ENCODE measurements at regions not wholly inside any gene's neighbourhood (a gene's known extent, or its start where the extent isn't known, plus 50 kb on each side); places are given as distances from the start of the nearest gene placed in this dataset.

DNA sequence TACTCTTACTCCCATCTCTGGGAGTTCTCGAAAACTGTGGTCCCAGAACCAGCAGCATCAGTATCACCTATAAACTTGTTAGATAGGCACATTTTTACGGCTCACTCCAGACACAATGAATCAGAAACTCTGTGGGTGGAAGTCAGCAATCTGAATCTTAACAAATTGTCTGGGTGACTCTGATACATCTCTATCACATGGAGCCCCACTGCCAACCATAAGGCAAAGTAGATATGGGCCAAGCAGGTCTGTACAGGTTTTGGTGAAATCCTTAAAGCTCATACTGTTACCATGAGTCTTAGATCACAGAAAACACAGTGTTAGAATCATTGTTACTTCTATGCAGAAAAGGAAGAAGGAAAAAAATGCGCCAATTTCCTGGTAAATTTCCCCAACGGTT lies 122.5 kb upstream of the HCCS start:
- TF ChIP-seq, protein P1, sequence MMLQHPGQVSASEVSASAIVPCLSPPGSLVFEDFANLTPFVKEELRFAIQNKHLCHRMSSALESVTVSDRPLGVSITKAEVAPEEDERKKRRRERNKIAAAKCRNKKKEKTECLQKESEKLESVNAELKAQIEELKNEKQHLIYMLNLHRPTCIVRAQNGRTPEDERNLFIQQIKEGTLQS (IDR thresholded peaks at IDR 0.05; ENCODE audit: insufficient read depth, low read depth, low read length) = no peak
- TF ChIP-seq HDAC6 (IDR thresholded peaks at IDR 0.05; ENCODE audit: low read depth, low read length) = no peak
- no peak for TF ChIP-seq GABPA (IDR thresholded peaks at IDR 0.05; ENCODE audit: borderline replicate concordance, insufficient read depth, low read length)
- TF ChIP-seq, protein P2, sequence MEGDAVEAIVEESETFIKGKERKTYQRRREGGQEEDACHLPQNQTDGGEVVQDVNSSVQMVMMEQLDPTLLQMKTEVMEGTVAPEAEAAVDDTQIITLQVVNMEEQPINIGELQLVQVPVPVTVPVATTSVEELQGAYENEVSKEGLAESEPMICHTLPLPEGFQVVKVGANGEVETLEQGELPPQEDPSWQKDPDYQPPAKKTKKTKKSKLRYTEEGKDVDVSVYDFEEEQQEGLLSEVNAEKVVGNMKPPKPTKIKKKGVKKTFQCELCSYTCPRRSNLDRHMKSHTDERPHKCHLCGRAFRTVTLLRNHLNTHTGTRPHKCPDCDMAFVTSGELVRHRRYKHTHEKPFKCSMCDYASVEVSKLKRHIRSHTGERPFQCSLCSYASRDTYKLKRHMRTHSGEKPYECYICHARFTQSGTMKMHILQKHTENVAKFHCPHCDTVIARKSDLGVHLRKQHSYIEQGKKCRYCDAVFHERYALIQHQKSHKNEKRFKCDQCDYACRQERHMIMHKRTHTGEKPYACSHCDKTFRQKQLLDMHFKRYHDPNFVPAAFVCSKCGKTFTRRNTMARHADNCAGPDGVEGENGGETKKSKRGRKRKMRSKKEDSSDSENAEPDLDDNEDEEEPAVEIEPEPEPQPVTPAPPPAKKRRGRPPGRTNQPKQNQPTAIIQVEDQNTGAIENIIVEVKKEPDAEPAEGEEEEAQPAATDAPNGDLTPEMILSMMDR (IDR thresholded peaks at IDR 0.05; ENCODE audit: control extremely low read depth in 1 of 3, insufficient read depth in 1 of 3, low read depth in 1 of 3, low read length in 3 of 3) = no peak
- no peak for TF ChIP-seq E2F6 (IDR thresholded peaks at IDR 0.05)
- no peak for TF ChIP-seq EP300 (IDR thresholded peaks at IDR 0.05; ENCODE audit: borderline replicate concordance in 1 of 2, low read depth in 2 of 2, low read length in 2 of 2)
- no peak for TF ChIP-seq BRCA1 (IDR thresholded peaks at IDR 0.05; ENCODE audit: low read depth, low read length)
- TF ChIP-seq POLR2A (IDR thresholded peaks at IDR 0.05; ENCODE audit: control extremely low read depth in 1 of 2, low read depth in 2 of 2, low read length in 2 of 2) = no peak
- TF ChIP-seq TAF1 (IDR thresholded peaks at IDR 0.05; ENCODE audit: low read depth, low read length) = no peak
- no peak for TF ChIP-seq FOSL1 (IDR thresholded peaks at IDR 0.05; ENCODE audit: insufficient read depth, low read depth, low read length)
- TF ChIP-seq RAD21 (IDR thresholded peaks at IDR 0.05 in 1 of 2, conservative IDR thresholded peaks at IDR 0.05 in 1 of 2; ENCODE audit: low read depth in 2 of 2, low read length in 2 of 2) = no peak
- TF ChIP-seq BACH1 (IDR thresholded peaks at IDR 0.05; ENCODE audit: low read length) = no peak
- no peak for TF ChIP-seq SIN3A (conservative IDR thresholded peaks at IDR 0.05 in 1 of 2, IDR thresholded peaks at IDR 0.05 in 1 of 2; ENCODE audit: low read depth in 1 of 2, low read length in 2 of 2)
- no peak for TF ChIP-seq SP1 (IDR thresholded peaks at IDR 0.05; ENCODE audit: low read depth, low read length)
